HG02970 (cell line): ENCODE measurements at regions not wholly inside any gene's neighbourhood (a gene's known extent, or its start where the extent isn't known, plus 50 kb on each side); places are given as distances from the start of the nearest gene placed in this dataset.

Experiments
- ATAC-seq: cut with Tn5 transposase; IDR thresholded peaks from one replicate; pipeline ENCODE4 v1.9.1; 2021; ENCODE audit warnings: mild to moderate bottlenecking, moderate library complexity, moderate number of reproducible peaks; ENCODE audit not compliant: unreplicated experiment, low FRiP score

GRCh38 chr2:58664523-58665151 lies 423.5 kb upstream of the FANCL start:
- ATAC-seq, result no peak

DNA sequence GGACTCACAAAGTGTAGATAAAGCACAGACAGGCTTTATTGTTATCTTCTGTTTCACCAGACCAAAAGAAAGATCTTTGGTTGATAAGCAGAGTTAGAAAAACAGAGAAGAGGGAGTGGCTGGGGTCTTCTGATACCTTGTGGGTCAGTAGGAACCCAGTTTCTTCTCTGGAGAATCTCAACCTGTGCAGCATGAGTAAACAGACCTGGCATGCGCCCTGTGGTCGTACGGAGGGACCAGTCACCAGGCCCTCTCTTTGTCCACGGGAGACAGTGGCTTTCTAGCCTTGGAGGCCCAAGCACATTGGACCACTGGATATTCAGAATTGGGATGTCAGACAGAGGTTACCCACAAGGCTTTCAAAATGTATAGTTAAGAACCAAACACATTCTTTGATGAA lies 418.9 kb upstream of the FANCL start:
- no peak for ATAC-seq

DNA sequence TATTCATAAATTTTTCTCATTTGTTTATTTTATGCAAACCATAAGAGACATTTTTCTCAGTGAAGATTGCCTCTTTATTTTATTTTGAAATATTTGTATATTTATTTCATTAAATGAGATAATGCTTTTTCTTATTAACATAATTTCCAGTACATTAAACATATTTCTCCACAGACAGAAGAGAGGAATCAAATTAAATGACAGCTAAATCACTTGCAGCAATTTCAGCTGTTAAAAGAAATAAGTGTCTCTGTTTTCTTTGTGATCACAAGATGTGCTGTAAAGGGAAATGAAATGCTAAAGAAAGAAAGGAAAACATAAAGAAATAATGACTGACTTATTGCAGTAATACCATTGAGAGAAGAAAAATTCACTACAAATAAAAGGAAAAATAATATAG lies 414.0 kb upstream of the FANCL start:
- ATAC-seq, result no peak

DNA sequence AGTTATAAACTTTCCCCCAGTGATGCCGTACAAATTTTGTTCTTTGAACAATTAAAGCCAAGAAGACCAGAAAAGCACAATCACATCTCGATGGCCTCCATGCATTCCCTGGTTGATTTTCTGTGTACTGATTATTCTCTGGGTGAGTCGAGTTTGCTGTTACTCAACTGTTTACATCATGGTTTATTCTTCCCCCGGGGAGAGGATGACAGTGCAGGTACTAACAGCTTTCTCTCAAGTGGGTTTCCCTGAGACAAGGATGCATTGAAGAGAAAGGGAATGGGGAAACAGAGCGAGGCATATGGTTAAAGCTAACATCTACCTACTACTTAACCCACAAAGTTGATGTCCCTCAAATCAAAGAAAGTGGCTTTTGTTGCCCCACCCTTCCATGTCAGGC lies 410.8 kb upstream of the FANCL start:
- ATAC-seq, result no peak

GRCh38 chr2:58650781-58651180 lies 409.7 kb upstream of the FANCL start:
- ATAC-seq, result no peak

- no peak for ATAC-seq
Observed at GRCh38 chr2:58649756-58650155, 408.6 kb upstream of the FANCL start.

DNA sequence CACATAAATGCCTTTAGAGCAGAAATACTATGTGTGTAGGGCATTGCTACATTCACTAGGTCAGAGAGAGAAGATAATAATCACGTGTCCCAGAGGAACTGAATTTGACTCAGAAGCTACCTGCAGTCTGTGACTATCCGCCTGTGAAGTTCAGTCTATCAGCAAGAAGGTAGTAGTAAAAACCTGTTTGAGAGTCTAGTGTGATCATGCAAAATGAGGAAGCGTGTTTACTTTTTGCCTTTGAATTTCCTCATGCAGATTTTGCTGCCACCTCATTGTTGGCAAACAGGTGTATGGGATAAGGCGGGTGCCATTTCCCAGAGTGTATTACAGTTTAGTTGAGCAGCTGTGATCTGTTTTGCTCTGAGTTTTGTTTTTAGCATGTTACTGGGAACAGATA lies 403.9 kb upstream of the FANCL start:
- ATAC-seq, result no peak

GRCh38 chr2:58644451-58644850 lies 403.3 kb upstream of the FANCL start:
- ATAC-seq, result no peak

- no peak for ATAC-seq
Observed at GRCh38 chr2:58641001-58641400, 399.9 kb upstream of the FANCL start.

GRCh38 chr2:58640042-58640441 lies 398.9 kb upstream of the FANCL start:
- ATAC-seq, result no peak

- no peak for ATAC-seq
Observed at GRCh38 chr2:58638256-58638805, 397.2 kb upstream of the FANCL start.

DNA sequence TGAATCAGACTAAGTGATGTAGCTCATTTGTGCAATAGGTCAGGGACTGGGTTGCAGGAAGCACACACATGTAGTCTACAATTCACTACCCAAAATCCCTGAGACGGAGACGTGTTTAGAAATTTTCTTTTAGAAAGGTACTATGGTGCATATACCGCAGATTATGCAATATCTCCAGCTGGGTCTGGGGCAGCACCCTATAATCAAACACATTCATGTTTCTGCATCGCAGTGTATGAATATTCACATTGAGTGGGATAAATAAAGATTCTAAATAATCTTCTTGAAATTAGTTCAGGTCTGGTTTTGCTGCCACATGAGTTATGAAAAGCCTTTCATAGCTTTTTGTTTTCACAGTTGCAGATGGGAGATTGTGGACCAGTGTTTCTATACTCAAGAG lies 395.7 kb upstream of the FANCL start:
- no peak for ATAC-seq

- ATAC-seq, result no peak
Observed at GRCh38 chr2:58635801-58636375, 394.8 kb upstream of the FANCL start.

GRCh38 chr2:58634653-58635370 lies 393.7 kb upstream of the FANCL start:
- no peak for ATAC-seq

- ATAC-seq, result no peak
Observed at GRCh38 chr2:58633613-58634365, 392.7 kb upstream of the FANCL start.

DNA sequence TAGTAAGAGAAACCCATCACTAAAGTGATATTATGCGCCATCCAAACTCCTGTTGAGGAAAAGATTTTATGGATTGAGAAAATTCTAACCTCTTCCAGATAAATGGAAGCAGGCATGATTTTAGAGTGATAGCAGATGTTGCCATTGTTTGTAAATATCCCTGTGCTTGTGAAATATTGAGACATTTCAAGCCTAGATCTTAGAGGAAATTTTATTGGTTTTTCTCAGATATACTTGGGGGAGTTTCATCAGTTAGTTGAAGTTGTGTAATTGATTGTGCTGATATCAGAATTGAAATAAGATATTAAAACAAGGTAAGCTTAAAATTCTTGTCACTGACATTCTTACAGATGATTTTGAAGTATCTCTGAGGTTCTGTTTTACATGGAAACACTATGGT lies 390.9 kb upstream of the FANCL start:
- ATAC-seq, result no peak

DNA sequence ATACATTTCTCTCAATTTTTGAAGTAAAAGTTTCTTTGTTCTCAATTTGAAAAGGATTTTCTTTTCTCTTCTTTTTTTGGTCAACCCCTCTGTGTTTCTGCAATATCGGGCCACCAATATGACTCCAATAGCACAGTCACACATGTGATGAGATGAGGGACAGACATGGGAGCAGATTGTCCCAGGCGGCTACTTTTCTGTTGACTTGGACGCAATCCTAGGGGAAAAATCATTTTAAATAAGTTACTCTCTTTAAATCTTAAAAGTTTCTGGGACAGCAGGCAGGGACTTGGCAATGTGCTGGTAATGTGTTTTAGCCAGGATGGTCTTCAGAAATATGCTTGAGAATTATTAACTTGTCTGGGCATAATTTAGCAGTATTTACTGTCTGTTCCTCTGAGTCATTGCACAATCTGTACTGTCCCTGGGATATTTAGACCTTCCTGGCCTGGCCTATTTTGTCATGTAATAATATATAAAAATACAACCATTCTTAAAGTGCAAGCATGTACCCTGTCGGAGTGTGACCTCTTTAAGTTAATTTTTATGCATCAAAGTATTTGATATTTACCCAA lies 388.5 kb upstream of the FANCL start:
- ATAC-seq, result no peak

DNA sequence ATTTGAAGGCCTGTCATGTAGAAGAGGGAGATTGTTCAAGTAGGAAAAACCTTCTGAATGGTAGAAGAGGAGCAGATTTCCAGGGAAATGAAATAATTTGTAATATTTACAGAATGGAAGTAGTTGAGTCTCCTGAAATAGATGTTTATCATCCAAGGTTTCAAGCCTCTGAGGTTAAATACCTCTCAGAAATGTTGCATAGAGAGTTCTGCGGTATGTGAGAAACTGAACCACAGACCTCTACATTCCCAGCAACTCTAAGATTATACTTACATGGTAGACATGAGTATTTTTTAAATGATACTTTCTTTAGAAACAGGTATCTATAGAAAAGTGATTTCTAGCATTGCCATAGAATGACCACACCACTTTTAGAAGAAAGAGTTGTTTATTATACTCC lies 379.8 kb upstream of the FANCL start:
- ATAC-seq, result no peak

DNA sequence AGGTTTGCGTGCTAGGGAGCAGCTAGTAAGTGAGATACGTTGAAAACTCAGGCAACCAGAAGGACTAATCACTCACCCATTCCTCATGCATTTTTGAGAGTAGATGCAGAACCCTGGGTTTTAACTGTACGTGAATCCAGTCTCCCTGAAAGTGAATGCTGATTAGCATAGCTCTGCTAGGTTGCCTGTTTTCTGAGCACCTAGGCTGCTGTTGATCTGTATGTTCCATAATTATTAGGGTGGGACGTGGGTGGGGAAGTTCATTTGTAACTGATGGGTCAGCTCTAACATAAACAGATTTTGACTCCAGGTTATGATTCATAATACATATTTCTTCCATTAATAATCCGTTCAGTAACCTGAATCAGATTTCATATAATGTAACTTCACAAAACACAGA lies 379.0 kb upstream of the FANCL start:
- no peak for ATAC-seq

- ATAC-seq, result no peak
Observed at GRCh38 chr2:58616961-58617360, 375.8 kb upstream of the FANCL start.

DNA sequence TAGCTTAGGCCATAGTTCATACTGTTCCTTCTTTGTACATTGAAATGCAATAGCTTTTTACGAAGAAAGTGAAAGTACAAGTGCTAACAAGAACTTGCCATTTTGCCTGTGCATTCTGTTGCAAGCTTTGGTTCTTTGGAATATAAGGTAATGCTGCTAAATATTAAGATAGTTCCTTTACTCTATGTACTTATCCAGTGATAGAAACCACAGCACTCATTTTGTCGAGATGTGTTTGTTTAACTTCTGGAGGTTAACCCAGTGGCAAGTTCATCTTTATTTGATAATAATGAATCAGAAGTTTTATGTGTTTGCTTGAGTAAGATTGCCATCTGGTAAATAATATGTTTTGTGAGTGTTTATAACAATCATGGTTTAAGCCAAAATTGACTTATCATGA lies 373.1 kb upstream of the FANCL start:
- no peak for ATAC-seq
